A549 (cell line): ENCODE measurements at regions not wholly inside any gene's neighbourhood (a gene's known extent, or its start where the extent isn't known, plus 50 kb on each side); places are given as distances from the start of the nearest gene placed in this dataset.

Experiments
- ATAC-seq, 2 experiments: fragments of 200-7000 bp in 1 of 2; fragments of >200 bp in 1 of 2; cut with Nextera tagmentation in 1 of 2; cut with Tn5 transposase in 1 of 2; 3 replicates each; pipeline versions ENCODE4 v1.8.0 to v1.9.1; 2018 to 2020; ENCODE audit warnings: mild to moderate bottlenecking in 1 of 2, moderate library complexity in 1 of 2
- CTCF ChIA-PET: fragments of 300-600 bp; sonication (Branson Sonifier 250); formaldehyde crosslinking; extraction: SDS; loops from one replicate; lab custom pipeline; 2021; ENCODE audit warnings: antibody characterized with exemption, inconsistent platforms; lab: Yijun Ruan, JAX
- POLR2A ChIA-PET: fragments of 350-600 bp; formaldehyde crosslinking; extraction: SDS; loops from one replicate; lab custom pipeline; 2021; ENCODE audit warnings: antibody characterized with exemption, inconsistent platforms; lab: Yijun Ruan, JAX
- DNase-seq, 2 experiments: peaks; one replicate each; pipeline versions ENCODE4 v3.0.0 to v3.0.0-alpha.2; 2011 to 2016; ENCODE audit warnings: low read depth in 1 of 2, low spot score in 1 of 2
- FAIRE-seq: peaks from 2 replicates; lab custom pipeline; 2011; peaks lifted over from hg19 to GRCh38; lab: Jason Lieb, UNC
- H3K27ac ChIP-seq, 2 experiments: fragments of >200 bp; sonication (Bioruptor Twin); formaldehyde crosslinking; 3 replicates each; pipeline ENCODE4 v1.5.1; 2016 to 2017
- H3K4me1 ChIP-seq: fragments of >200 bp; sonication (Bioruptor Twin); formaldehyde crosslinking; 3 replicates; pipeline ENCODE4 v1.6.1; 2016
- H3K4me2 ChIP-seq: fragments of >200 bp; sonication (Bioruptor Twin); formaldehyde crosslinking; 3 replicates; pipeline ENCODE4 v1.6.1; 2016
- H3K4me3 ChIP-seq: fragments of >200 bp; sonication (Bioruptor Twin); formaldehyde crosslinking; 3 replicates; pipeline ENCODE4 v1.5.1; 2016
- H3K9me3 ChIP-seq: fragments of >200 bp; sonication (Bioruptor Twin); formaldehyde crosslinking; 3 replicates; pipeline ENCODE4 v1.6.1; 2016
- BHLHE40 ChIP-seq: IDR thresholded peaks from 2 replicates; pipeline ENCODE4 v1.6.1; 2012; ENCODE audit warnings: low read depth, low read length, inconsistent platforms
- CEBPB ChIP-seq, 2 experiments: fragments of >200 bp in 1 of 2; sonication (Bioruptor Twin) in 1 of 2; formaldehyde crosslinking in 1 of 2; IDR thresholded peaks; 2 replicates each; pipeline ENCODE4 v1.6.1; 2012 to 2016
- EP300 ChIP-seq, 2 experiments: fragments of >200 bp; sonication (Bioruptor Twin); formaldehyde crosslinking; IDR thresholded peaks; 2 replicates in 1 of 2; 3 replicates in 1 of 2; pipeline ENCODE4 v1.6.1; 2016 to 2017
- FOSB ChIP-seq: fragments of 250-450 bp; sonication (Bioruptor Pico); IDR thresholded peaks from 2 replicates; pipeline ENCODE4 v1.5.0; 2020; ENCODE audit warnings: mild to moderate bottlenecking, moderate library complexity
- FOSL2 ChIP-seq, 2 experiments: fragments of 450-650 bp in 1 of 2; fragments of >200 bp in 1 of 2; sonication (Bioruptor Twin) in 1 of 2; formaldehyde crosslinking; IDR thresholded peaks; 2 replicates each; pipeline versions ENCODE4 v1.5.0 to v1.6.1; 2016 to 2020; ENCODE audit warnings: mild to moderate bottlenecking in 1 of 2, moderate library complexity in 1 of 2
- FOXS1 ChIP-seq: fragments of 250-450 bp; sonication (Bioruptor Pico); IDR thresholded peaks from 2 replicates; pipeline ENCODE4 v1.5.0; 2020; ENCODE audit warnings: mild to moderate bottlenecking, moderate library complexity
- HOXB5 ChIP-seq: fragments of 250-450 bp; sonication (Bioruptor Pico); IDR thresholded peaks from 2 replicates; pipeline ENCODE4 v1.5.0; 2020; ENCODE audit warnings: mild to moderate bottlenecking, moderate library complexity
- JUN ChIP-seq, 2 experiments: fragments of >200 bp; sonication (Bioruptor Twin); formaldehyde crosslinking; IDR thresholded peaks; 2 replicates in 1 of 2; 3 replicates in 1 of 2; pipeline ENCODE4 v1.6.1; 2016 to 2017
- MAFK ChIP-seq: fragments of 450-650 bp; IDR thresholded peaks from 2 replicates; pipeline ENCODE4 v1.6.1; 2014; ENCODE audit not compliant: partially characterized antibody
- MAZ ChIP-seq: fragments of 150-350 bp; IDR thresholded peaks from 2 replicates; pipeline ENCODE4 v1.6.1; 2014; ENCODE audit warnings: antibody characterized with exemption, low read depth, low read length, borderline replicate concordance
- NPAS2 ChIP-seq: fragments of 250-450 bp; sonication (Bioruptor Pico); IDR thresholded peaks from 2 replicates; pipeline ENCODE4 v1.8.0; 2022; ENCODE audit warnings: mild to moderate bottlenecking, moderate library complexity, borderline replicate concordance
- POLR2A ChIP-seq: IDR thresholded peaks from 2 replicates; pipeline ENCODE4 v1.6.1; 2012; ENCODE audit warnings: mild to moderate bottlenecking, low read length
- POLR2AphosphoS2 ChIP-seq: conservative IDR thresholded peaks from 2 replicates; pipeline ENCODE4 v1.6.1; 2012; ENCODE audit warnings: low read length, improper control_type of control experiment, inconsistent platforms
- RARB ChIP-seq: fragments of 250-450 bp; sonication (Bioruptor Pico); IDR thresholded peaks from 2 replicates; pipeline ENCODE4 v1.8.0; 2021; ENCODE audit warnings: mild to moderate bottlenecking, moderate library complexity
- SREBF2 ChIP-seq: fragments of 450-650 bp; IDR thresholded peaks from 2 replicates; pipeline ENCODE4 v1.6.1; 2014; ENCODE audit warnings: mild to moderate bottlenecking, moderate library complexity
- TP53 ChIP-seq: fragments of 250-450 bp; sonication (Bioruptor Pico); IDR thresholded peaks from 2 replicates; pipeline ENCODE4 v1.5.0; 2021; ENCODE audit warnings: mild to moderate bottlenecking, moderate library complexity
- ZSCAN20 ChIP-seq: fragments of 250-450 bp; sonication (Bioruptor Pico); IDR thresholded peaks from 2 replicates; pipeline ENCODE4 v1.8.0; 2022; ENCODE audit warnings: mild to moderate bottlenecking, moderate library complexity
- WGBS: methylation state at CpG from one replicate; pipeline ENCODE4 v1.1.6; 2017; ENCODE audit errors: missing lambda C conversion rate; 5-methylcytosine and 5-hydroxymethylcytosine counted together
- TF ChIP-seq, protein P1 (sequence below): IDR thresholded peaks from 2 replicates; pipeline ENCODE4 v1.6.1; 2012; ENCODE audit warnings: low read depth, borderline replicate concordance
- TF ChIP-seq, protein P2 (sequence below): fragments of 450-650 bp; IDR thresholded peaks from 2 replicates; pipeline ENCODE4 v1.6.1; 2014; ENCODE audit warnings: antibody characterized with exemption
- TF ChIP-seq, protein P3 (sequence below): fragments of 250-450 bp; sonication (Bioruptor Pico); IDR thresholded peaks from 2 replicates; pipeline ENCODE4 v1.5.0; 2020; ENCODE audit warnings: low read depth, mild to moderate bottlenecking, moderate library complexity
- TF ChIP-seq, protein P4 (sequence below): IDR thresholded peaks from 2 replicates; pipeline ENCODE4 v1.6.1; 2012

DNA sequence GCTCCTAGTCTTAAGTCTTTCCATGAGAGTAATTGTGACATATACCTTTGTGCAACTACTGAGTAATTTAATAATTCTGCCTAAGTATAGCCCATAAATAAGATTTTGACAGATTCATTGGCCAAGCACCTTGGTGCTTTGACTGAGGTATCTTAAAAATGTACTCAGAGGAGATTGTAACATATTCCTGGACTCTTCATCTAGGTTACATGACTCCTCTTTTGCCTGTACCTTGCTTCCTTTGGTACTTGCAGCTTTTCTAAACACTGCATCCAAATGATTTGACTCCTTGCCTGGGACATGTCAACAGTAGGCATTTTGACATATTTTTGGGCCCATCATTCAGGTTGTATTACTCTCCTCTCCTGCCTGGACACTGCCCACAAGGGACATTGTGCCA lies 1125.0 kb upstream of the AMELY start:
- ATAC-seq (no peak), DNase-seq (no peak), FAIRE-seq (no peak)
- no peak for TF ChIP-seq NPAS2 (CRISPR knock-in tag)
- TF ChIP-seq MAZ: no peak
- TF ChIP-seq EP300 (IDR thresholded peaks at IDR 0.05): no peak
- TF ChIP-seq JUN (IDR thresholded peaks at IDR 0.05): no peak
- no peak for TF ChIP-seq POLR2A
- TF ChIP-seq HOXB5 (CRISPR knock-in tag): no peak
- TF ChIP-seq, protein P1, sequence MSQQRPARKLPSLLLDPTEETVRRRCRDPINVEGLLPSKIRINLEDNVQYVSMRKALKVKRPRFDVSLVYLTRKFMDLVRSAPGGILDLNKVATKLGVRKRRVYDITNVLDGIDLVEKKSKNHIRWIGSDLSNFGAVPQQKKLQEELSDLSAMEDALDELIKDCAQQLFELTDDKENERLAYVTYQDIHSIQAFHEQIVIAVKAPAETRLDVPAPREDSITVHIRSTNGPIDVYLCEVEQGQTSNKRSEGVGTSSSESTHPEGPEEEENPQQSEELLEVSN: no peak
- TF ChIP-seq SREBF2: no peak
- no peak for TF ChIP-seq ZSCAN20 (CRISPR knock-in tag)
- TF ChIP-seq TP53: no peak
- ChIA-PET POLR2A (no interaction called here), CTCF (no interaction called here)
- H3K4me2 ChIP-seq: no peak overlapping the region
- H3K27ac ChIP-seq: no peak overlapping the region
- H3K4me1 ChIP-seq: no peaks in the 10 kb centered on the region
- H3K4me3 ChIP-seq: no peak overlapping the region
- H3K9me3 ChIP-seq: no peaks in the 10 kb centered on the region

DNA sequence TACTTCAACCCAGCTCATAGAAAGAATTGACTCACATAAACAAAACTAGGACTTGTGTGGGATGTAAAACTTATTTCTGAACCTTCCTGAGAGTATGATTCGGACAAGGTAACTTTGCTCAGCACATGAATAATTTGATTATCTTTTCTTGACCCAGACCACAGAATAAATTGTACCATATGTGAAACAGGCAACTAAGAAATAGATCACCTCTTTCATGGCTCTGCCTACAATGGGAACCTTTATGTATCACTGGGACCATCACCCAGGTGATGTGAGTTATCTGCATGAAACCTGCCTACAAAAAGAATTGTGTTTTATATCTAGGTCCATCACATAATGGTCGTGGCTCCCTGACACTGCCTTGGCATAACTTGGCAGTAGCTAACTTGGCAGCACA lies 1124.1 kb upstream of the AMELY start:
- POLR2A ChIA-PET: no interaction called here
- CTCF ChIA-PET: no interaction called here
- Histone ChIP-seq H3K9me3 (no peaks in the 10 kb centered on the region), H3K4me3 (no peak overlapping the region), H3K4me2 (no peak overlapping the region), H3K27ac (no peak overlapping the region), H3K4me1 (no peaks in the 10 kb centered on the region)
- ATAC-seq (no peak), FAIRE-seq (no peak), DNase-seq (no peak)
- 0% methylated on average over 2 of the region's 2 CpGs for WGBS
- TF ChIP-seq, protein P1: no peak
- TF ChIP-seq, protein P2, sequence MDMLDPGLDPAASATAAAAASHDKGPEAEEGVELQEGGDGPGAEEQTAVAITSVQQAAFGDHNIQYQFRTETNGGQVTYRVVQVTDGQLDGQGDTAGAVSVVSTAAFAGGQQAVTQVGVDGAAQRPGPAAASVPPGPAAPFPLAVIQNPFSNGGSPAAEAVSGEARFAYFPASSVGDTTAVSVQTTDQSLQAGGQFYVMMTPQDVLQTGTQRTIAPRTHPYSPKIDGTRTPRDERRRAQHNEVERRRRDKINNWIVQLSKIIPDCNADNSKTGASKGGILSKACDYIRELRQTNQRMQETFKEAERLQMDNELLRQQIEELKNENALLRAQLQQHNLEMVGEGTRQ: no peak
- TF ChIP-seq, protein P3, sequence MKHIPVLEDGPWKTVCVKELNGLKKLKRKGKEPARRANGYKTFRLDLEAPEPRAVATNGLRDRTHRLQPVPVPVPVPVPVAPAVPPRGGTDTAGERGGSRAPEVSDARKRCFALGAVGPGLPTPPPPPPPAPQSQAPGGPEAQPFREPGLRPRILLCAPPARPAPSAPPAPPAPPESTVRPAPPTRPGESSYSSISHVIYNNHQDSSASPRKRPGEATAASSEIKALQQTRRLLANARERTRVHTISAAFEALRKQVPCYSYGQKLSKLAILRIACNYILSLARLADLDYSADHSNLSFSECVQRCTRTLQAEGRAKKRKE: no peak
- TF ChIP-seq FOSB (CRISPR knock-in tag) (no peak), POLR2AphosphoS2 (no peak)

DNA sequence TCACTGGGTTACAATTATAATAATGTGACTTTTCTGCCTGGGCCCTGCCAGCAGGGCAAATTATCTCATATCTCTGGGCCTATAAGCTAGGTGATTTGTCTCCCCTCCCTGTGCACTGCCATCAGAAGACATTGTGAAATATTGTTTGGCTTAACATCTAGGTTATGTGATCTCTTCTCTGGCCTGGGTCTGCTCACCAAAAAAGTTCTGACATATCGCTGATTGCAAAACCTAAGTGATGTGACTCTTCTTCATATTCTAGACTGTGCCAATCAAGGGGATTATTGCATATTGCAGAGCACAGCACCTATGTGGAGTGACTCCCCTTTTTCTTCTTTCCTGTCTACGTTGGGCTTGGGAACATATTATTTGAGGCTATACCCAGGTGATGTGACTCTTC lies 1123.1 kb upstream of the AMELY start:
- DNase-seq (no peak), FAIRE-seq (no peak), ATAC-seq (no peak)
- CTCF ChIA-PET: no interaction called here
- H3K4me2 ChIP-seq: no peak overlapping the region
- H3K9me3 ChIP-seq: no peaks in the 10 kb centered on the region
- POLR2A ChIA-PET: no interaction called here
- no peak overlapping the region for H3K27ac ChIP-seq
- 0% methylated on average over 2 of the region's 2 CpGs for WGBS
- TF ChIP-seq RARB (CRISPR knock-in tag): no peak
- TF ChIP-seq CEBPB (IDR thresholded peaks at IDR 0.05): no peak
- TF ChIP-seq FOSL2 (IDR thresholded peaks at IDR 0.05): no peak
- no peak for TF ChIP-seq FOSL2 (CRISPR knock-in tag; IDR thresholded peaks at IDR 0.05)
- TF ChIP-seq BHLHE40: no peak
- TF ChIP-seq, protein P4, sequence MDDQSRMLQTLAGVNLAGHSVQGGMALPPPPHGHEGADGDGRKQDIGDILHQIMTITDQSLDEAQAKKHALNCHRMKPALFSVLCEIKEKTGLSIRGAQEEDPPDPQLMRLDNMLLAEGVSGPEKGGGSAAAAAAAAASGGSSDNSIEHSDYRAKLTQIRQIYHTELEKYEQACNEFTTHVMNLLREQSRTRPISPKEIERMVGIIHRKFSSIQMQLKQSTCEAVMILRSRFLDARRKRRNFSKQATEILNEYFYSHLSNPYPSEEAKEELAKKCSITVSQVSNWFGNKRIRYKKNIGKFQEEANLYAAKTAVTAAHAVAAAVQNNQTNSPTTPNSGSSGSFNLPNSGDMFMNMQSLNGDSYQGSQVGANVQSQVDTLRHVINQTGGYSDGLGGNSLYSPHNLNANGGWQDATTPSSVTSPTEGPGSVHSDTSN: no peak
- TF ChIP-seq MAFK: no peak
- TF ChIP-seq, protein P2: no peak
- no peak for TF ChIP-seq FOXS1
- no peaks in the 10 kb centered on the region for H3K4me1 ChIP-seq
- H3K4me3 ChIP-seq: no peak overlapping the region
